ENCODE measurements at regions not wholly inside any gene's neighbourhood (a gene's known extent, or its start where the extent isn't known, plus 50 kb on each side); places are given as distances from the start of the nearest gene placed in this dataset.

GRCh38 chr1:14242123-14242522 lies 356.4 kb upstream of the KAZN start (continued):
- TF ChIP-seq IRF2 (CRISPR knock-in tag; IDR thresholded peaks at IDR 0.05; ENCODE audit: borderline replicate concordance, low read depth), result no peak
- TF ChIP-seq CTCF (IDR thresholded peaks at IDR 0.05), result no peak
- no peak for TF ChIP-seq GABPB1 (CRISPR knock-in tag; IDR thresholded peaks at IDR 0.05)
- TF ChIP-seq EMX1 (CRISPR knock-in tag; IDR thresholded peaks at IDR 0.05), result no peak

GRCh38 chr1:14242870-14243269 lies 355.6 kb upstream of the KAZN start:
- no peak overlapping the region for H3K27ac Mint-ChIP-seq
- ATAC-seq (no peak), DNase-seq (ENCODE audit: low spot score) (no peak)
- no peaks in the 10 kb centered on the region for H3K27me3 Mint-ChIP-seq (ENCODE audit: low read depth)
- CTCF ChIA-PET, result no interaction called here
- 0 out of 2 replicates have a peak, but pooled peaks cover 4% of the 10 kb centered on the region for H3K9me3 Mint-ChIP-seq
- H3K4me1 Mint-ChIP-seq, result peaks cover 10% of the 10 kb centered on the region
- POLR2A ChIA-PET, result no interaction called here
- H3K36me3 Mint-ChIP-seq, result no peaks in the 10 kb centered on the region
- no peak overlapping the region for H3K4me3 Mint-ChIP-seq
- TF ChIP-seq ZNF232 (CRISPR knock-in tag; IDR thresholded peaks at IDR 0.05) (no peak), FOXP4 (CRISPR knock-in tag; IDR thresholded peaks at IDR 0.05) (no peak), FOXP1 (CRISPR knock-in tag; IDR thresholded peaks at IDR 0.05; ENCODE audit: borderline replicate concordance) (no peak), ZNF281 (CRISPR knock-in tag; IDR thresholded peaks at IDR 0.05) (no peak), ATF6 (CRISPR knock-in tag; IDR thresholded peaks at IDR 0.05) (no peak), ZNF425 (CRISPR knock-in tag; conservative IDR thresholded peaks at IDR 0.05) (no peak), USF2 (CRISPR knock-in tag; IDR thresholded peaks at IDR 0.05) (no peak), CDX4 (CRISPR knock-in tag; IDR thresholded peaks at IDR 0.05; ENCODE audit: borderline replicate concordance) (no peak), RELA (CRISPR knock-in tag; IDR thresholded peaks at IDR 0.05; ENCODE audit: borderline replicate concordance) (no peak), ZNF423 (CRISPR knock-in tag; IDR thresholded peaks at IDR 0.05) (no peak), ATF3 (CRISPR knock-in tag; conservative IDR thresholded peaks at IDR 0.05) (no peak), MAX (CRISPR knock-in tag; IDR thresholded peaks at IDR 0.05) (no peak), SOX15 (CRISPR knock-in tag; IDR thresholded peaks at IDR 0.05) (no peak), TEAD1 (CRISPR knock-in tag; IDR thresholded peaks at IDR 0.05) (no peak), ZBTB21 (CRISPR knock-in tag; IDR thresholded peaks at IDR 0.05; ENCODE audit: borderline replicate concordance) (no peak), CTCF (IDR thresholded peaks at IDR 0.05) (no peak), ZNF317 (CRISPR knock-in tag; IDR thresholded peaks at IDR 0.05; ENCODE audit: borderline replicate concordance, low read depth) (no peak)
